Thymus (tissue), 11 donors: ENCODE measurements at regions not wholly inside any gene's neighbourhood (a gene's known extent, or its start where the extent isn't known, plus 50 kb on each side); places are given as distances from the start of the nearest gene placed in this dataset.

Experiments
- DNase-seq, 9 donors: peaks; one replicate each; pipeline ENCODE4 v3.0.0-alpha.2; 2013; ENCODE audit warnings: low spot score in 9 of 9, low read depth in 6 of 9, missing footprints in 1 of 9
- H3K27ac ChIP-seq, 2 donors: one replicate each; pipeline ENCODE4 v1.5.1; 2013; ENCODE audit warnings: control low read depth in 1 of 2, low read depth in 1 of 2, low read length in 1 of 2, mild to moderate bottlenecking in 1 of 2, moderate library complexity in 1 of 2
- H3K27me3 ChIP-seq, 2 donors: one replicate each; pipeline ENCODE4 v1.5.1; 2013; ENCODE audit warnings: low read length in 1 of 2; ENCODE audit not compliant: control insufficient read depth in 2 of 2, insufficient read depth in 1 of 2
- H3K36me3 ChIP-seq, 2 donors: one replicate each; pipeline ENCODE4 v1.5.1; 2013; ENCODE audit warnings: low read length in 1 of 2, mild to moderate bottlenecking in 1 of 2, moderate library complexity in 1 of 2; ENCODE audit not compliant: control insufficient read depth in 2 of 2, insufficient read depth in 2 of 2
- H3K4me1 ChIP-seq, 2 donors: one replicate each; pipeline ENCODE4 v1.5.1; 2013; ENCODE audit warnings: low read length in 2 of 2; ENCODE audit not compliant: control insufficient read depth in 2 of 2, insufficient read depth in 2 of 2
- H3K4me3 ChIP-seq, 2 donors: one replicate each; pipeline ENCODE4 v1.5.1; 2013; ENCODE audit warnings: low read length in 2 of 2, control low read depth in 1 of 2, mild to moderate bottlenecking in 1 of 2
- H3K9me3 ChIP-seq, 2 donors: one replicate each; pipeline ENCODE4 v1.5.1; 2013; ENCODE audit warnings: low read length in 1 of 2, mild to moderate bottlenecking in 1 of 2; ENCODE audit not compliant: control insufficient read depth in 2 of 2, insufficient read depth in 1 of 2
- WGBS: extraction: QIAGEN DNeasy Blood & Tissue Kit; methylation state at CpG from one replicate; pipeline ENCODE4 v1.1.7; 2013; 5-methylcytosine and 5-hydroxymethylcytosine counted together
- donor health status: healthy.

DNA sequence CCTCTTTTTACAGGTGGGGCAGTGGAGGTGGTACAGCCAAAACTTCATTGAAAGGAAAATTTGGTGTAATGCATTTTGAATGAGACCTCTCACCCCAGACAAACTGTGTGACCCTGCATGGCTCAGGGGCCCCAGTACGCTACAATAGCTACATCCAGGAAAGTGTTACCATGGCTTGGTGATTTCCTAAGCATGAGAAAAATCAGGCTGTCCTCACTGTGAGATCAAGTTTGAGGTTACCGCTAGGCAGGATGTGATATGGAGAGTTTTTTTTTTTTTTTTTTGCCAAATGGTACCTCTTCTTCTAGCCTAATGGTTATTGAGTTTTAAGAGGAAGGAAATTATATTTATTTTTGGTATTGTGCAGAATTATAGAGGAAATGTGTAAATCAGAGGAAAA, 305.3 kb downstream of the CD83 start:
- no peak for DNase-seq
- no peaks in the 10 kb centered on the region for H3K36me3 ChIP-seq
- H3K4me3 ChIP-seq = no peak overlapping the region
- no peaks in the 10 kb centered on the region for H3K27me3 ChIP-seq
- peaks cover 0 to 3% of the 10 kb centered on the region in 2 donors for H3K9me3 ChIP-seq
- no peak overlapping the region for H3K27ac ChIP-seq
- WGBS = 74% methylated on average over 2 of the region's 2 CpGs
- no peaks in the 10 kb centered on the region for H3K4me1 ChIP-seq

DNA sequence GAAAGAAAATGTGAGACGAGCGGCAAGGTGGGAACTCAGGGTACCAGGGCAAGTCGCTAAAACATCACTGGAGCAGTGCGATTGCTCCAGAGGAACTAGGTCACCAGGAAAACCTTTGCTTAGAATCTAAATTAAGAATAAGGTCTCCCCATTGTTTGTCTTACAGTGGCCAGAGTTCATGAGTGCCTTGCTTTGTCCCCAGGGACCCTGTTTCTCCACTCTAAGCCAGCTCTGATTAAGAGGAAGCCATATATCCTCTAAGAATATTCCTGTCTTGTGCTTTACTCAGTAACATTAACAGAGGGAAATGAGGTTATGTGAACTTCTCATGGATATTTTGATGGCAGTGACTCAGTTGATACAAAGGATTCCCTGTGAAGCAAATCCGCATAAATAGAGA, 305.8 kb downstream of the CD83 start:
- Histone ChIP-seq H3K36me3 (no peaks in the 10 kb centered on the region), H3K27me3 (no peaks in the 10 kb centered on the region), H3K9me3 (peaks cover 0 to 3% of the 10 kb centered on the region in 2 donors), H3K27ac (no peak overlapping the region), H3K4me1 (no peaks in the 10 kb centered on the region), H3K4me3 (no peak overlapping the region)
- no peak for DNase-seq
- 97% methylated on average over 5 of the region's 5 CpGs for WGBS

DNA sequence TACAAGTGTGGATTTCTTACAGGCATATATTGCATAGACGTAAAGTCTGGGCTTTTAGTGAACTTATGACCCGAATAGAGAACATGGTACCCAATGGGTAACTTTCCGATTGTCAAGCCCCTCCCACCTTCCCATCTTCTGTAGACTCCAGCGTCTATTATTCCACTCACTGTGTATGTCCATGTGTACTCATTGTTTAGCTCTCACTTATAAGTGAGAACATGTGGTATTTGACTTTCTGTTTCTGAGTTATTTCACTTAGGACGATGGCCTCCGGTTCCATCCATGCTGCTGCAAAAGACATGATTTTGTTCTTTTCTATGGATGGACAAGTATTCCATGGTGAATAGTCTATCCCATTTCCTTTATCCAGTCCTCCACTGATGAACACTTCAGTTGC, 306.4 kb downstream of the CD83 start:
- WGBS = 97% methylated on average over 6 of the region's 6 CpGs
- no peaks in the 10 kb centered on the region for H3K4me1 ChIP-seq
- no peak overlapping the region for H3K27ac ChIP-seq
- no peaks in the 10 kb centered on the region for H3K9me3 ChIP-seq
- no peaks in the 10 kb centered on the region for H3K27me3 ChIP-seq
- H3K36me3 ChIP-seq = no peaks in the 10 kb centered on the region
- DNase-seq = no peak
- H3K4me3 ChIP-seq = no peak overlapping the region

DNA sequence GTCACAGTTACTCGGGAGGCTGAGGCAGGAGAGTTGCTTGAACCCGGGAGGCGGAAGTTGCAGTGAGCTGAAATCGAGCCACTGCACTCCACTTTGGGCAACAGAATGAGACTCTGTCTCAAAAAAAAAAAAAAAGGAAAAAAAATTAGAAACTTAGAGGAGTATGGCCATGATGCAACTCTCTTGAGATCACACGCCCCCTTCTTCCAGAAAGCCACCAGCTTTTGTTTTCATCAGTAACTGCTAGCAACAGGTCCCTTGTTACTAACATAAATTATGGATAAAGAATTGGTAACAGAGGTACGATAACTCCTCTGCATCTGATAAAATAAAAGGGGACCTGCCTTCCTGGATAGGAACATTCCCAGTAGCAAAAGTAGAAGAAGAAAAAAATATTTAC, 308.2 kb downstream of the CD83 start:
- H3K36me3 ChIP-seq = no peaks in the 10 kb centered on the region
- H3K27ac ChIP-seq = no peak overlapping the region
- DNase-seq = no peak
- H3K27me3 ChIP-seq = no peaks in the 10 kb centered on the region
- peaks cover 0 to 2% of the 10 kb centered on the region in 2 donors for H3K4me1 ChIP-seq
- no peak overlapping the region for H3K4me3 ChIP-seq
- WGBS = 98% methylated on average over 6 of the region's 6 CpGs
- H3K9me3 ChIP-seq = no peaks in the 10 kb centered on the region

DNA sequence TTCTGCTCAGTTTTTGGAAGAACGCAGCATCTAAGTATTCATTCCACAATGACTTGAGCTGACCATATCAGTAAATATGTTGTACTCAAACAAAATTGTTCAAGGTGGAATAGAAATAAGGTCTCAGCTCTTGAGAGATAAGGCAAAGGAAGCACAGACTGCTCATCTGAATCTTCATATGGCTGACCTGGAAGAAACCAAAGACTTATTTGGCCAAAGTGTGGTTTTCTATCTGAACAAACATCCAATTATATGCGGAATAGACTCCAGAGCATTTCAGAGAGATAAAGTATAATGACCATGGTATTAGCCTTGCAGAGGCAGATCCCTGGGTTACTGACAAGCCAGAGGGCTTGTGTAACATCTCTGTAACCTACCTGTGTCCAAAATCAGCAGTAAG, 308.7 kb downstream of the CD83 start:
- Histone ChIP-seq H3K36me3 (no peaks in the 10 kb centered on the region), H3K4me1 (peaks cover 0 to 3% of the 10 kb centered on the region in 2 donors), H3K4me3 (no peak overlapping the region), H3K9me3 (no peaks in the 10 kb centered on the region), H3K27ac (no peak overlapping the region), H3K27me3 (no peaks in the 10 kb centered on the region)
- DNase-seq = no peak
- WGBS = 98% methylated on average over 2 of the region's 2 CpGs

DNA sequence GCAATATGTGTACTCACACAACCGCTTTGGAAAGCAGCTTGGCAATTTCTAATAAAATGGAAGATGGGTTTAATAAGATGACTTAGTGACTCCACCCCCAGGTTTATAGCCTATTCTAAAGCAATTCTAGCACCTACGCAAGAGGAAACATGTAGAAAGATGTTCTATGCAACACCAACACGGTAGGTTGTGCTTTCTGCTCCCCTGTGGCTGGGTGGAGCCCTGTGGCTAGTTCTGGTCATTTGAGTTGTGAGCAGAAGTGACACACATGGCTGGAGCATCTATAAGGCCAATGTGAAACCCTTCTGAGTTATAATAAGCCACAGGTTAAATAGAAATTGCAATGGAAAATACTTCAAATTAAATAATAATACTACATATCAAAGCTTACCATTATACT, 310.7 kb downstream of the CD83 start:
- Histone ChIP-seq H3K4me1 (peaks cover 4 to 17% of the 10 kb centered on the region in 2 donors), H3K4me3 (no peak overlapping the region), H3K36me3 (no peaks in the 10 kb centered on the region), H3K27me3 (no peaks in the 10 kb centered on the region), H3K9me3 (no peaks in the 10 kb centered on the region), H3K27ac (no peak overlapping the region)
- no peak for DNase-seq
- WGBS = 94% methylated on average over 3 of the region's 3 CpGs

DNA sequence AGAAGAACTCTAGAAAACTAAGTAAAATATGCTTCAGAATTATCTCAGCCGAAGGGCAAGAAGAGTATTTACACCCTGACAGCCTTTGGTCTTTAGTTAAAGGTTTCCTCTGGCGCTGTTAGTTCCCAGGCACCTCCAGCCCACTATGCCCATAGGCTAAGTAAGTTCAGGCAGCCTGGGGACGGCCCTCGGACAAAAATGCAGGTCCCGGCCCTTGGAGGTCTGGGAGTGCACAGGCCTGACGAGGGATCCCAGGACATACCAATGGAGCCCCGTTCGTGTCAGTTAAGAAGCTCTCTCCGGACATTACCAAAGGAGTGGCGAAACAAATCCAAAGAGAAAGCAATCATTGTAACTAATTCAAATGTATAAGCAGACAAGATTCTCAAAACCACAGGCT, 311.8 kb downstream of the CD83 start:
- no peak overlapping the region for H3K27ac ChIP-seq
- peaks cover 4 to 20% of the 10 kb centered on the region in 2 donors for H3K4me1 ChIP-seq
- no peak overlapping the region for H3K4me3 ChIP-seq
- H3K27me3 ChIP-seq = no peaks in the 10 kb centered on the region
- DNase-seq = no peak
- H3K36me3 ChIP-seq = no peaks in the 10 kb centered on the region
- 99% methylated on average over 10 of the region's 10 CpGs for WGBS
- no peaks in the 10 kb centered on the region for H3K9me3 ChIP-seq

DNA sequence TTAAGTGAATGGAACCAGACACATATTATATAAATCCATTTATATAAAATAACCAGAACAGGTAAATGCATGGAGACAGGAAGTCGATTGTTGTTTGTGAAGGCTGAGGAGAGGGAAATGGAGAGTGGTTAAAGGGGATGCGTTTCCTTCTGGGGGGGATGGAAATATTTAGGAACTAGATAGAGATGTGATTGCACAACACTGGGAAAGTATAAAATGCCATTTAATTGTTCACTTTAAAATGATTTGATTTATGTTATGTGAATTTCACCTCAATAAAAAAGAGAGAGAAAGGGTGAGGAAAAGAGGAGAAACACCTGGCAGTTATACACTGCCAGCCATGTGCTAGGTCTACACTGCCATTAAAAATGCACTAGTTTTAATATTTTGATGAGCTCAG, 312.6 kb downstream of the CD83 start:
- H3K4me1 ChIP-seq = peaks cover 6 to 23% of the 10 kb centered on the region in 2 donors
- H3K9me3 ChIP-seq = no peaks in the 10 kb centered on the region
- H3K27me3 ChIP-seq = no peaks in the 10 kb centered on the region
- WGBS = 95% methylated on average over 2 of the region's 2 CpGs
- H3K36me3 ChIP-seq = no peaks in the 10 kb centered on the region
- no peak overlapping the region for H3K27ac ChIP-seq
- H3K4me3 ChIP-seq = no peak overlapping the region
- no peak for DNase-seq

DNA sequence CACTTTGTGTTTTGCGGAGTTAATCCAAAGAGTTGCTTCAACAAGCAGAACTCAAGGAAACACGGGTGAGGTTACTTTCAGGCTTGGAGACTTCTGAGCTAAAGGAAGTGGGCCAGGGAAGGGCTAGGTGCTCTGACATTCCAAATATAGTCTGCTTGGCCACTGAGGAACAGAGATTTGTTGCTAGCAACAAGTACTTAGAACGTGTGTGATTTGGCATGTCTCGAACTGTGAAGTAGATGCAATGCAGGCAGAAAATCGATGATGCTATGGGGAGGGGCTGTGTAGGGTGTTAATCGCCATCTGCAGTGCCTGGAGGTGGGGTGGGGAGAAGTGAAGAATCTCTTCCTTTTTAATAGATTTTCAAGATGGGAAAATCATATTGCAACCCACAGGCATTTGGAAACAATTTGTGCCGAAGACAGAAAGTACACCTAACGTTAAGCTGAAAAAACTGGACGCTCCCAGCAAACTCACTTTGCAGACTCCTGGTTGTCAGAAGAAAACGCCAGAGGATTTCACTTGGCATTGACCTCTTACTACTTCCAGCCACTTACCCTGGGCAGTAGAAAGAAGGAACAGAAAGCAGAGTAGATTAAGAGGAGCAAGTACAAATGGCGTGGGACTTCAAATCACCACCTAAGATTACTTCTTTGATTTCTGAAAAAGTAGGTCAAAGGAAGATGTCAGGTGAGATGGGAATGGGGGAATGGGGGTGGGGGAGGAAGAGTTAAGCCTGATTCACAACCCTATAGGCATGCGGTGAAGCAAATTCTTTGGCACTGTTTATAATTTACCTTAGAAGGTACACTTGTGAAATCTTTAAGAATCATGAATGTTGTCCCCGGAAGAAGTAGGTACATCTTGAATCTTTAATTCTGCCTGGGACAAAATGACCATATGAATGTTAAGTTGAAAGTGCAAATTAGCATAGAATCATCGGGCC, 314.1 kb downstream of the CD83 start:
- no peaks in the 10 kb centered on the region for H3K27me3 ChIP-seq
- no peak for DNase-seq
- H3K9me3 ChIP-seq = no peaks in the 10 kb centered on the region
- 93% methylated on average over 14 of the region's 14 CpGs for WGBS
- no peak overlapping the region for H3K27ac ChIP-seq
- H3K36me3 ChIP-seq = no peaks in the 10 kb centered on the region
- H3K4me3 ChIP-seq = no peak overlapping the region
- H3K4me1 ChIP-seq = peaks cover 16 to 37% of the 10 kb centered on the region in 2 donors
